GM19397 (cell line): ENCODE measurements at regions not wholly inside any gene's neighbourhood (a gene's known extent, or its start where the extent isn't known, plus 50 kb on each side); places are given as distances from the start of the nearest gene placed in this dataset.
"Not testable (repeated sequence)": the region's sequence is repeated elsewhere in the genome, so short reads cannot be mapped to it uniquely, and the experiment has no call there.

Source experiments
- ATAC-seq: cut with Tn5 transposase; IDR thresholded peaks from one replicate; pipeline ENCODE4 v1.9.1; 2021; ENCODE audit warnings: mild to moderate bottlenecking, moderate library complexity; ENCODE audit not compliant: unreplicated experiment

DNA sequence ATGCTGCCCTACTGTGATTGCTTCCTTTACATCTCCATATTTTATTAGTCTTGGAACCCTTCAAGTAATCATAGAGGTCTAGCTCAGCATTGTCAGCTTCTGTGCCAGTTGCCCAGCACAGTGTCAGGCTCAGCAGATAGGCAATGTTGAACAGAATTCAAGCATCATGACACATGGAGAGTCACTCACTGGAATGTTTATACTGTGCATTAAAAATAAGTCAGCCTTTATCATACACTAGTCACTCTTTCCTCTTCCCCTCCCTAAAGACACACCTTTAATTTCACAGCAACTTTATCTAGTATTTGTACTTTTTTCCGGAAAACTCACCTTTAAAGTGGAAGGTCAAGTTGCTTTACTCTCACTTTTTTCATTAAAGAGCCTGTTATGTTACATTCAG, 253.8 kb upstream of the CDH11 start:
- no peak for ATAC-seq

DNA sequence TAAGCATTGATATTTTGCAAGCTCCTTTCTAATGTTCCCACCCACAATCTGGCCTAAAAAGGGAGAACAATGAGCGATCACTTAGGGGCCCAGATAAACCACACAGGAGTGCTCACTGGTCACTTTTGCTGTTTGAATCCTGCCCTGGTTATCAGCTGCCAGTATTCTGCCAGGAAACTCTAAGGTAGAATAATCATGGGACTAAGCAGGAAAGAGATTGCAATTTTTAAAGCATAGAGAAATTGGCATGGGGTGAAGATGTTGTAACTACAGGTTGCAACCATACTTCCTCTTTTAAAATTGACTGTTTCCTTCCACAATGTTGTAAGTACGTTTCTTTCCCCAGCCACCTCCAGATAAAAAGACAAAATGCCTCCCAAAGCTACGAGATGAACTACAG, 251.2 kb upstream of the CDH11 start:
- ATAC-seq = no peak

DNA sequence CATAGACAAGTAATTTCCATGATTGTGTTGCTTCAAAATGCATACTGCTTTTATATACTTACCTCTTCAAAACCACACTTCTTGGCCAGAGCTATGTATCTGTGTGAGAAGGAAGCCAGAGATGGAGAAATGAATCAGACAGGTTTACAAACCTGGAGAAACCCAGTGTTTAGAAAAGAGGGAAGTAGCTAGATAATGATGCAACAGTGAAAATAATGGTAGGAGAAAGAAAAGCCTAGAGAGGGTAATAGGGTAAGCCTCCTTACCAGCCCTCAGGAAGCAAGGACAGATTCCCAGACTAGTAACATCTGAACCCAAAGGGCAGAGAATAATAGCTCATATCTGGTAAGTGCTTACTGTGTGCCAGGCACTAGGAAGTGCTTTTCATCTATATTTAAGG, 250.3 kb upstream of the CDH11 start:
- ATAC-seq = no peak

DNA sequence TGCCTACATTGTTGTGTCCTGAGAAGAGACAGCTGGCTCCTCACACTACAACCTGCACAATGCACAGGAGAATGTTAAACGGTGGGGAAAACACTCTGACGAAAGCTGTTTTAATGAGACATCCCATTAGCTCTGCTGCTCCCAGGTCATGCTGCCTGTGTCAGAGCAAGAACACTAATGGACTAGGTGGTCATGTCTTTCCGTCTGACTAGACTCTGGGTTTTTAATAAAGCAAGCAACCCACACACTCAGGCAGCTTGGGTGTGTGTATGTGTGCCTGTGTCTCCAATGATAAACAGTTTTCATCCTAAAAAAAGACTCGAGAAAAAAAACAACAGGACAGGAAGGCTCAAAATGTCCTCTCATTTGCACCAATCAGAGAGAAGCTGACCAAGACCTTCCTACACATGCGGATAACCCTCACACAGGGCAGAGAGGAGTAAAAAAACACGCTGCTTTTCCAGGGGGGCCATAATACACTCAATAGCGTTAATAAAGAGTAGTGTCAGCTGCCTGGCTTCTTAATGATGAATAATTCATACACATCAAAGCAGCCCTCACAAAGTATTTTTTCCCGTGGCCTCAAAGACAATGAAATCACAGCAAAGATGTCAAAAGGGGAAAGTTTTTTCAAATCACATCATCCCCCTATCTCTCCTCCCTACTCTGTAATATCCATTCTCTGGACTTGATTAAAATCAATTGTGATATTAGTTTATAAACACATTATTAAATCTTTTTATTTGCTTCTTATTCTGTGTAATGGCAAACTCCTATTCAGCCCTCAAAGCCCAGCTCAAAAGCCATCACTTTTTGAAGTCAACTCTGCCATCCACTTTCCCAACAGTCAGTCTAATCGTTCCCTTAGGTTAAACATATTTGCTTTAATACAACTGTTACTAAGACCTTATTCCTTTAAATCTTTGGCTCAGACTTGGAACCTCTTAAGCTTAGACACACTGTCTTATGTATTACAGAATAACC, 244.2 kb upstream of the CDH11 start:
- no peak for ATAC-seq

DNA sequence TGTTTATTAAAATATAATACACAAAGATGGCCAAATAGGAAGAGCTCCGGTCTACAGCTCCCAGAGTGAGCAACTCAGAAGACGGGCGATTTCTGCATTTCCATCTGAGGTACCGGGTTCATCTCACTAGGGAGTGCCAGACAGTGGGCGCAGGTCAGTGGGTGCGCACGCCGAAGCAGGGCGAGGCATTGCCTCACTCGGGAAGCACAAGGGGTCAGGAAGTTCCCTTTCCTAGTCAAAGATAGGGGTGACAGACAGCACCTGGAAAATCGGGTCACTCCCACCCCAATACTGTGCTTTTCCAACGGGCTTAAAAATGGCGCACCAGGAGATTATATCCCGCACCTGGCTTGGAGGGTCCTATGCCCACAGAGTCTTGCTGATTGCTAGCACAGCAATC, 234.9 kb upstream of the CDH11 start:
- ATAC-seq = not testable (repeated sequence)

DNA sequence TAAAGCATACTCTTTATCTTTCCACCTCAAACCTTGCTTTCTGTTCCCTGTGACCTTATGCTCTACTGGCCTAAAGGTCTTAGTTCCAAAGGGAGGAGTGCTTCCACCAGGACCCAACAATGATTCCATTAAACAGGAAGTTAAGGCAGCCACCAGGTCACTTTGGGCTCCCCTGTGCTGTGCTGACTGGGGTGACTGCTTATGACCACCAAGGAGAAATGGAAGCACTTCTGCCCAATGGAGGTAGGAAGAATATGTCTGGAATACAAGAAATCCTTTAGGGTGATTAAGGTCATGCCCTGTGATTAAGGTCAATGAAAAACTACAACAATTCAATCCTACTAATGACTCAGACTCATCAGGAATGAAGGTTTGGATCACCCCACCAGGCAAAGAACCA, 233.8 kb upstream of the CDH11 start:
- no peak for ATAC-seq

DNA sequence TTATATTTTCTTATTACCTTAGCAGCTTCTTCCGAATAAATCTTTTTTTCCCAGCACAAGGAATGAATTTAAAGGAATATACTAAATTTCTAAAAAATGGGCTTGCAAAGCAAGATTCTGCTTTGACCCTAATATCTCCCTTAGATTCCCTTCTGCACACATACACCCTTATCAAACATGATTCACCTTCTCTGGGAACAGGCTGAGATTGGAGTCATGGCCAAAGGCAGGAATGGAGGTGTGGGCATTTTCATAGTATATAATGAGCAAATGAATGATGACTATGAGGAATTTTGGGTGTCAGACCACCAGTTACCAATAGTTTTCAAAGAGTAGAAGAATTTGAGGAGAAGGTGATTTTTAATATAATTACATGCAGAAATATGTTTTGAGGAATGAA, 231.3 kb upstream of the CDH11 start:
- ATAC-seq = no peak

DNA sequence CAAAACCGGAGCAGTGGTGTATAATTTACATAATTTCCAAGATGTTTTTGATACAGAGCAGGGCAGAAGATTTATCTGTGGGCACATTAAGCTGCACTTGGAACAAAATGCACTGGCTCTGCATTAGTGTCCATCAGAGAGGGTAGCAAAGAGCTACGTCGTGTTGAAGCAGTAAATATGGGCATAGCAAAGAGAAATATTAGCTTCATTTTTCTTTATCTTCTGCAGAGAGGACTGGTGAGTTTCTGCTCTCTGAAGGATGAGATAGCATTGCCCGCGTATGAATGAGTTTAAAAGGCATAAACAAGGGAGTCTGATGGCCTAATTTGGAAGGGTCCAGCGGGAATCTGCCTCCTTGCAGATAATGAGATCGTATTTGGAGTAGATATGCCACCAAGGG, 227.8 kb upstream of the CDH11 start:
- no peak for ATAC-seq

DNA sequence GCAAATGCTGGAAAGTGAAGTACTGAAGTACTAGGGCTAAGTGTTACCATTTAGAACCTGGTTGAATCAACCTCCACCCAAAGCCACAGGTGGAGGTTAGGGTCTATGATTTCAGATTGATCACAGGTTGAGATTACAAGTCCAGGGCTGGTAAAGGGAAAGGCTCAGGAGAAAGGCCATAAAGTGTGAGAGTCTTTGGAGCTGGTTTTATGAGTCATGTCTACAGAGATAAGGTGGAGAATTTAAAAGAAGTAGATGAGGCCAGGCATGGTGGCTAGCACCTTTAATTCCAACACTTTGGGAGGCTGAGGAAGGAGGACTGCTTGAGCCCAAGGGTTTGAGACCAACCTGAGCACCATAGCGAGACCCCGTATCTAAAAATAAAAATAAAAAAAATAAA, 221.7 kb upstream of the CDH11 start:
- no peak for ATAC-seq

DNA sequence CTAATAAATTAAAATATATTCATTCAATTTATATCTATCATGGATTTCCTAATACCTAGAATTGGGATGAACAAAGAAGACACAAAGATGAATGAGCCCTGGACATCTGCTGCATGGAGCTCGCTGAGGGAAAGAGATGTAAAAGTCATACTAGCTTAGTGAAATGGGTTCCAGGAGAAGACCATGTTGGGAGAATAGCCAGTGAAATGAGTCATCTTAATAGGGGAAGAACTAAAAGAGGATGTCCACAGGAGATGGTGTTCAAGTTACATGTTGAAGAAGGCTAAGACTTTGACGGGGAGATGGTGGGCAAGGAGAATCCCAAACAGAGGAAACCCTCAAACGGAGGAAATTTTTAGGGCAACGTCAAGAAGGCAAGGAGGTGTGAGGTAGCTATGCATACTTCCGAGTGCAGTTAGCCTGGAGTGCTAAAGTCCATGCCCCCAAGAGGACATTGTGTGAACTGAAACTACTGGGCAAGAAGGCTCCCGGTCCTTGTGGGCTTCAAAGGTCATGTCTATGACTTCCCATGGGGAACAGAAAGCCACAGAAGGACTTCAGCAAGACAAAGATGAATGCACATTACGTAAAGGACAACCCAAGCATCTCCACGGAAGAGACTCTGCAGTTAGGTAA, 220.5 kb upstream of the CDH11 start:
- ATAC-seq = no peak

DNA sequence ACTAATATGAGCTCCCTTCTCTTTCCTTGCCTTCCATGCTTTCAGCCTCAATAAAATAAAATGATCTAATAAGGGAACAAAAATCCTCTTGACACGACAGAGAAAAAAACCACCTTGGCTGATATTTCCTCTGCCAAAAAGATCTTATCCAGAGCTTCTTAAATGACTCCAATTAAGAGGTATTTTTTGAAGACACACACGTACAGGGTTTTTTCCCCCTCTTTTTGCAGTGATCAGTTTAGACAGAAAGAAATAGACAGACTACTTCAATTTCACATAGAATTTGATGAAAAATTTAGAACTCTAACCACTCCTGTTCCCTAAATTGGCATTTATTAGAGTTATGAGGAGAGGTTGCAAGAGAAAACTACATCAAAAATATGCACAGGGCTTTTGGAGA, 217.2 kb upstream of the CDH11 start:
- ATAC-seq = no peak

DNA sequence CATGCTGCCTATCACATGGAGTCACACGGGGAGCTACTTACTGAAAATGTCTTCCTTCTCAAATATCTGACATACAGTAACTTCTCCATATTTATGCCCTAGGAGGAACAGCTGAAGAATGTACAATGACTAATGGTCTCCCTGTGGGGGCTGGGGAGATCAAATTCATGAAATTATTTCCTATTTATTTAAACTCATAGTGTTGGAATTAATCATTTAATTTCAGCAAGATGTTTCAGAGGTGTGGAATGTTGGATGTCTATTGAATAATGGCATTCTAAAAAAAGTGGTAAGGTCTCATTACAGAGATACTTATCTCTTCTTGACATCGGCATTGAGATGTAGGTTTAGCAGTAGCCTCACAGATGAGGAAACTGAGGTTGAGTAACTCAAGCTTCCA, 214.3 kb upstream of the CDH11 start:
- ATAC-seq = no peak

DNA sequence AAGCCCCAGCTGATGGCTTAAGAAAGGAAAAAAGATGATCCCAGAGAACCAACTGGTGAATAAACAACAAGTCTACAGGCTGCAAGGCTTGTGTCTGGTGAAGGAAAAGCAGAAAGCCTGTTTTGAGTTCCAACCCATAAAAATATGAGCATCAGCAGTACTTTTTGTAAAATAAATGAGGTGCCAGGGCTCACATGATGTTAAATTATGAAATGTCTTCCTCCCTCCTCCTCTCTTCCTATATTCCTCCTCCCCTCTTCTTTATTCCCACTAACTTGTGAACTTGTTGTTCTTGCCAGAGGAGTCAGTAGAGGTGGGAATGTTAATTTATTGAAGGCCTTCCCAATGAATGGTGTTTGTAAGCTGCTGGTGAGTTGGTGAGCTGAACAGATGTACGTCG, 212.2 kb upstream of the CDH11 start:
- ATAC-seq = no peak

DNA sequence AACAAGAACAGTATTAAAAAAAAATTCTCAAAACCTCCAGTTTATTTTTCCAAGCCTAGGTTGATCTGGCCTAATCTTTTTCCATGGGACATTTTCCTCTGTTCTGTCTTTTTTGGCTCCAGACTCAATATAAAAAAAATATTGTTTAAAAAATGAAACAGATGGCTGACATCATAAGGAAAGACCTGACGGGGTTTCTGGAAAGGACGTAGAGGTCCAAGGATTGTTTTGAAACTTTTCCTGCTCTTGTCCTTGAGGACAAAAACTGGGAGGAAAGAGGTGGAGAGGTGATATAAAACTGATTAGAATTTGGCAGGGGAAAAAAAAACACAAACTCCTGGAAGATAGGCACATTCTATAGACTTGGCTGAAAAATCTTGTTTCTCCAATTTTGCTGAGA, 211.4 kb upstream of the CDH11 start:
- no peak for ATAC-seq

DNA sequence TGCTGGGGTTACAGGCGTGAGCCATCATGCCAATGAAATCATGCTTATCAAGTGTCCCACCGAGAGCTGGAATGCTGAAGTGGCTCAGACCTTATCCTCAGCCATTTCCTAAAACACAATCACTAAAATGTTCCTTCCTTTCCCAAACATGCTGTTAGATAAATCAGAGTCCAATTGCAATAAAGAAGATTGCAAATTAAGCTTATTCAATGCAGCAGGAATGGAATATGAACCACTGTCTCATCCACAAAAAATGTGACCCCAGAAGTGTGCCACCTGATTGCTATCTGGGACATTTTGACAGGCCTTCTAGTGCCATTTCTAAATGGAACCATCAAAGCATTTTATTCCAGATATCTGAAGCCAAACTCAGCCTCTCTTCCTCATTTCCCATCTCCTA, 205.5 kb upstream of the CDH11 start:
- no peak for ATAC-seq

DNA sequence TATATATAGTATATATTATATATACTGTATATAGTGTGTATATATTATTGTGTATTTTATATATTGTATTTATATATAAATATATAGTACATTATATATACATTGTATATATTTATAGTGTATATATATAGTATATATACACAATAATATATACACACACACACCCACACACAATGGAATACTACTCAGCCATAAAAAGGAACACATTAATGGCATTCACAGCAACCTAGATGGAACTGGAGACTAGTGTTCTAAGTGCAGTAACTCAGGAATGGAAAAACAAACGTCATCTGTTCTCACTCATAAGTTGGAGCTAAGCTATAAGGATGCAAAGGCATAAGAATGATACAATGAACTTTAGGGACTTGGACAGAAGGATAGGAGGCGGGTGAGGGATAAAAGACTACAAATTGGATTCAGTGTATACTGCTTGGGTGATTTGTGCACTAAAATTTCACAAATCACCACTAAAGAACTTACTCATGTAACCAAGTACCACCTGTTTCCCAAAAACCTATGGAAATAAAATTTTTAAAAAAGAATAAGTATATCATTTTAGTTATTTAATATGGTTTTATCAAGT, 201.9 kb upstream of the CDH11 start:
- no peak for ATAC-seq

DNA sequence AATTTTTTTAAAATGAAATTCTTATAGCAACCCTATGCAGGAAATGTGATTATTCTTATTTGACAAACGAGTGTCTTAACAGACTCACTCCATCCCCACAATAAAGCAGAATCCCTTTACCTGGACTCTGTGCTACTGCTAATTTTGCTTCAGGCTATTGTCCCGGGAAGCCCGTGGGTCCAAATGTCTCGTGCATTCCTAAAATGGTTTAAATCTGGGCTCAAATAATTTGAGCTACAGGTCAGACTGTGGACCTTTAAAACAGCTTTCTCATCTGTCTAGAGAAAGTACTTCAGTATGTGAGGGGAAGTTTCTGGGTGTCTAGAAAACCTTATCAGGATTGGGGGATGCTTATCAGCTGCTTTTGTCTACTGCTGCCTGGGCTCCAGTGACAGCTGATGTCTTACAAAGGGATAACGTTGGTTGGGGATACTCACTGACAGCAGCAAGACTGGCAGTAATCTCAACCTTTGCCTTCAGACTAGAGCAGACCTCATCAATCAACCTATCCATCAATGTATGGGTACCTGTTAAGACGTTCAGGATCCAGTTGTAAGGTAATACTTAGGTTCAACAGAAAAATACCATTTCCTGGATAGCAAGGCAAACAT, 197.9 kb upstream of the CDH11 start:
- ATAC-seq = no peak

DNA sequence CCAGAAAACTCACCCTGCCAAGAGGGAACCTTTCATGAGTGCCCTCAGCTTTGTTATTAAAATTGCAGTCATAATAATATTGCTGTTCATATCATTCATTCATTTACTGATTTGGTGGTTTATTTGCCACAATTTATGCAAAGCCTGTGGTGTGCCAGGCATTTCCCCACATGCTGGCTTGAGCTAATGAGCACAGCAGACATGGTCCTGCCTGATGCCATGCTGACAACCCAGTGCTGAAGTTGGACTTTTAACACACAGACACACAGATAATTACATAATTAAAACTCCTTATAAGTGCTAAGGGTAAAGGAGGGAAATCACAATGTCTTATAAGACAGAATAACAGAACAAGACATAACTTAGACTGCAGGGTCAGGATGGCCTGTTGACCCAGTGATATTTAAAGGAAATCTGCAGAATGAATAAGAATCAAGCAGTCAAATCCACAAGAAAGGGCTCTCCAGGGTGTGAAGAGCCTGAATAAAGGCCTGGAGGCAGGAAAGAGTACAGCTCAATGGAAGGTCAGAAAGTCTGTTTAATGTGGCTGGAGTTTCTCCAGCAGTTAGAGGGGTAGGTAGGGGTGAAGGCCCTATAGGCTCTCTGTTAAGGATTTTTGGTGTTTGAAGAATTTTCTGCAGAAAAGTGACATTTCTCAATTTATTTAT, 196.9 kb upstream of the CDH11 start:
- ATAC-seq = no peak

DNA sequence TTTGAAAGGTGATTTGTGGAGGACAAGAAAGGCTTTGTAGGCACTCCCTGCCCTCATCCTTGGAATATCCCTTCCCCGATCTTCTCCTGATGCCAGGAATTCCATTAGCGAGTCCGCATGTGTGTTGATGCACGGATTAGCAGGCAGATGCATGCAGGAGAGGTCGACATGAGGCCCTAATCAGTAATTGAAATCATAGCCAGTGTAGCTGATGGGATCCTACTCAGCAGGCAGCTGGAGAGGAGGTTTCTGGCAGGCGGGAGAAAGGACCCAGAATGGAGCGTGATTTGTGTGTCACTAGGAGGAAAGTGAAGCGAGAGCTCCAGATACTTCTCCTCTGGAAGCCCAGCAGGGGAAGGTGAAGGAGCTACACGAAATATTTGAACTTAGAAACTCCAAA, 196.3 kb upstream of the CDH11 start:
- ATAC-seq = no peak

DNA sequence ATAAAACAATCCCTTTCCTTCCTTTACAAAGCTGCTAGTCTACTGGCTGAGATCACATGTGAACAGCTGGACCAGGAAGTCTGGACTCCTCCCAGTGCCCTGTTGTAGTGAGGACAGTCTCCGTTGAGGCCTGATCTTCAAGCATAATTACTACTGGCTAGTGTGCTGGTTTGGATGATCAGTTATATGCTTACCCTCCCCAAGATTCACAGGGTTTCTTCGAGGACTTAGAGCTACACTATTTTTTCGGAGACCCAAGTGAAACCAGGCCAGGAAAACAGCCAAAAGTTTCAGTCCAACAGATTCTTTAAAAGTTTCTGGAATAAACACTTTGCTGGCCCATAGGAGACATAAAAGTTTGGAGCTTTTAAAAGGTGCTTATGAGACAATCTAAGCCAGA, 194.9 kb upstream of the CDH11 start:
- no peak for ATAC-seq
